Activated naive CD4-positive, alpha-beta T cell treated with anti-CD3 and anti-CD28 coated beads for 36 hours (primary cell): ENCODE measurements at regions not wholly inside any gene's neighbourhood (a gene's known extent, or its start where the extent isn't known, plus 50 kb on each side); places are given as distances from the start of the nearest gene placed in this dataset.

ENCODE experiments used
- CTCF ChIA-PET: fragments of 350-600 bp; sonication (Branson Sonifier 250); formaldehyde crosslinking; loops from one replicate; lab custom pipeline; 2021; ENCODE audit warnings: antibody characterized with exemption; lab: Charles Lee
- DNase-seq: peaks from one replicate; pipeline ENCODE4 v3.0.0-alpha.2; 2020
- H3K27ac Mint-ChIP-seq: one replicate; pipeline ENCODE4 v1.8.0; 2021; ENCODE audit warnings: mild to moderate bottlenecking, mixed read lengths
- H3K27me3 Mint-ChIP-seq: one replicate; pipeline ENCODE4 v1.8.0; 2021; ENCODE audit warnings: low read depth, mixed read lengths
- H3K36me3 Mint-ChIP-seq: one replicate; pipeline ENCODE4 v1.8.0; 2021; ENCODE audit warnings: low read depth, mixed read lengths
- H3K4me1 Mint-ChIP-seq: one replicate; pipeline ENCODE4 v1.8.0; 2021; ENCODE audit warnings: low read depth, mixed read lengths
- H3K4me3 Mint-ChIP-seq: one replicate; pipeline ENCODE4 v1.8.0; 2021; ENCODE audit warnings: mild to moderate bottlenecking, moderate library complexity, mixed read lengths
- H3K9me3 Mint-ChIP-seq: one replicate; pipeline ENCODE4 v1.8.0; 2021; ENCODE audit warnings: mixed read lengths
- intact Hi-C: fragments of 100-400 bp; cut with micrococcal nuclease; formaldehyde crosslinking; loops from one replicate; pipeline ENCODE4 v1.15.1; 2023

- Mint-ChIP-seq H3K4me1 (no peaks in the 10 kb centered on the region), H3K9me3 (peaks cover 2% of the 10 kb centered on the region), H3K4me3 (no peak overlapping the region), H3K27ac (no peak overlapping the region), H3K27me3 (no peaks in the 10 kb centered on the region), H3K36me3 (no peaks in the 10 kb centered on the region)
- no peak for DNase-seq
- CTCF ChIA-PET, result no interaction called here
- intact Hi-C loops, result no loop called here
These were observed 494.6 kb upstream of the ID4 start for GRCh38 chr6:19342616-19343015.

- Mint-ChIP-seq H3K4me1 (no peaks in the 10 kb centered on the region), H3K4me3 (no peak overlapping the region), H3K27me3 (no peaks in the 10 kb centered on the region), H3K27ac (no peak overlapping the region), H3K36me3 (no peaks in the 10 kb centered on the region), H3K9me3 (peaks cover 9% of the 10 kb centered on the region)
- intact Hi-C loops, result no loop called here
- CTCF ChIA-PET, result no interaction called here
- DNase-seq, result no peak
These were observed 487.7 kb upstream of the ID4 start for GRCh38 chr6:19349429-19349828.

- no peaks in the 10 kb centered on the region for H3K27me3 Mint-ChIP-seq
- H3K4me3 Mint-ChIP-seq, result no peak overlapping the region
- DNase-seq, result no peak
- no peaks in the 10 kb centered on the region for H3K4me1 Mint-ChIP-seq
- peaks cover 6% of the 10 kb centered on the region for H3K9me3 Mint-ChIP-seq
- no peaks in the 10 kb centered on the region for H3K36me3 Mint-ChIP-seq
- intact Hi-C loops, result no loop called here
- no peak overlapping the region for H3K27ac Mint-ChIP-seq
- CTCF ChIA-PET, result no interaction called here
These were observed 483.0 kb upstream of the ID4 start for GRCh38 chr6:19354181-19354580.

- Mint-ChIP-seq H3K9me3 (no peaks in the 10 kb centered on the region), H3K27ac (no peak overlapping the region), H3K36me3 (no peaks in the 10 kb centered on the region), H3K4me3 (no peak overlapping the region), H3K27me3 (no peaks in the 10 kb centered on the region), H3K4me1 (no peaks in the 10 kb centered on the region)
- DNase-seq, result no peak
- intact Hi-C loops, result no loop called here
- CTCF ChIA-PET, result no interaction called here
These were observed 480.5 kb upstream of the ID4 start for GRCh38 chr6:19356692-19357091.

- intact Hi-C loops, result no loop called here
- Mint-ChIP-seq H3K9me3 (peaks cover 1% of the 10 kb centered on the region), H3K4me3 (no peak overlapping the region), H3K4me1 (no peaks in the 10 kb centered on the region), H3K27ac (no peak overlapping the region), H3K36me3 (no peaks in the 10 kb centered on the region), H3K27me3 (no peaks in the 10 kb centered on the region)
- DNase-seq, result no peak
- CTCF ChIA-PET, result no interaction called here
These were observed 474.8 kb upstream of the ID4 start for GRCh38 chr6:19362396-19362795.

- CTCF ChIA-PET, result no interaction called here
These were observed 468.7 kb upstream of the ID4 start for GRCh38 chr6:19368511-19368910.

GRCh38 chr6:19369785-19370184 lies 467.4 kb upstream of the ID4 start:
- H3K27me3 Mint-ChIP-seq, result no peaks in the 10 kb centered on the region
- H3K4me3 Mint-ChIP-seq, result no peak overlapping the region
- no peak overlapping the region for H3K27ac Mint-ChIP-seq
- CTCF ChIA-PET, result no interaction called here
- H3K36me3 Mint-ChIP-seq, result no peaks in the 10 kb centered on the region
- intact Hi-C loops, result no loop called here
- H3K9me3 Mint-ChIP-seq, result peaks cover 1% of the 10 kb centered on the region
- H3K4me1 Mint-ChIP-seq, result no peaks in the 10 kb centered on the region
- DNase-seq, result no peak

More at GRCh38 chr6:19368511-19368910, 468.7 kb upstream of the ID4 start:
- no peaks in the 10 kb centered on the region for H3K27me3 Mint-ChIP-seq
- H3K27ac Mint-ChIP-seq, result no peak overlapping the region
- peaks cover 1% of the 10 kb centered on the region for H3K9me3 Mint-ChIP-seq
- no peak for DNase-seq
- no peak overlapping the region for H3K4me3 Mint-ChIP-seq
- H3K36me3 Mint-ChIP-seq, result no peaks in the 10 kb centered on the region
- intact Hi-C loops, result no loop called here
- no peaks in the 10 kb centered on the region for H3K4me1 Mint-ChIP-seq

GRCh38 chr6:19370831-19371230 lies 466.3 kb upstream of the ID4 start:
- intact Hi-C loops, result no loop called here
- Mint-ChIP-seq H3K9me3 (peaks cover 4% of the 10 kb centered on the region), H3K27me3 (no peaks in the 10 kb centered on the region), H3K4me1 (no peaks in the 10 kb centered on the region), H3K36me3 (no peaks in the 10 kb centered on the region), H3K27ac (no peak overlapping the region), H3K4me3 (no peak overlapping the region)
- DNase-seq, result no peak
- CTCF ChIA-PET, result no interaction called here

GRCh38 chr6:19375613-19376012 lies 461.6 kb upstream of the ID4 start:
- intact Hi-C loops, result no loop called here
- H3K4me1 Mint-ChIP-seq, result no peaks in the 10 kb centered on the region
- H3K27ac Mint-ChIP-seq, result no peak overlapping the region
- DNase-seq, result no peak
- no peaks in the 10 kb centered on the region for H3K36me3 Mint-ChIP-seq
- no peaks in the 10 kb centered on the region for H3K27me3 Mint-ChIP-seq
- H3K9me3 Mint-ChIP-seq, result peaks cover 2% of the 10 kb centered on the region
- no peak overlapping the region for H3K4me3 Mint-ChIP-seq
- CTCF ChIA-PET, result no interaction called here

GRCh38 chr6:19377722-19378121 lies 459.4 kb upstream of the ID4 start:
- Mint-ChIP-seq H3K4me3 (no peak overlapping the region), H3K27me3 (no peaks in the 10 kb centered on the region), H3K9me3 (peaks cover 2% of the 10 kb centered on the region), H3K27ac (no peak overlapping the region), H3K36me3 (no peaks in the 10 kb centered on the region), H3K4me1 (no peaks in the 10 kb centered on the region)
- DNase-seq, result no peak
- CTCF ChIA-PET, result no interaction called here
- intact Hi-C loops, result no loop called here

- Mint-ChIP-seq H3K36me3 (no peaks in the 10 kb centered on the region), H3K9me3 (peaks cover 2% of the 10 kb centered on the region), H3K27me3 (no peaks in the 10 kb centered on the region), H3K4me3 (no peak overlapping the region), H3K4me1 (no peaks in the 10 kb centered on the region), H3K27ac (no peak overlapping the region)
- DNase-seq, result no peak
- CTCF ChIA-PET, result no interaction called here
- intact Hi-C loops, result no loop called here
These were observed 456.9 kb upstream of the ID4 start for GRCh38 chr6:19380293-19380692.

- CTCF ChIA-PET, result no interaction called here
- no peak for DNase-seq
- Mint-ChIP-seq H3K36me3 (no peaks in the 10 kb centered on the region), H3K9me3 (no peaks in the 10 kb centered on the region), H3K4me1 (no peaks in the 10 kb centered on the region), H3K27ac (no peak overlapping the region), H3K4me3 (no peak overlapping the region), H3K27me3 (no peaks in the 10 kb centered on the region)
- intact Hi-C loops, result no loop called here
These were observed 454.5 kb upstream of the ID4 start for GRCh38 chr6:19382676-19383075.

- no peak overlapping the region for H3K27ac Mint-ChIP-seq
- no peak overlapping the region for H3K4me3 Mint-ChIP-seq
- H3K9me3 Mint-ChIP-seq, result peaks cover 11% of the 10 kb centered on the region
- intact Hi-C loops, result no loop called here
- H3K36me3 Mint-ChIP-seq, result peaks cover 2% of the 10 kb centered on the region
- no peaks in the 10 kb centered on the region for H3K4me1 Mint-ChIP-seq
- no peaks in the 10 kb centered on the region for H3K27me3 Mint-ChIP-seq
- CTCF ChIA-PET, result no interaction called here
- no peak for DNase-seq
These were observed 445.2 kb upstream of the ID4 start for GRCh38 chr6:19391926-19392325.

- CTCF ChIA-PET, result no interaction called here
- H3K4me3 Mint-ChIP-seq, result no peak overlapping the region
- peaks cover 11% of the 10 kb centered on the region for H3K9me3 Mint-ChIP-seq
- no peaks in the 10 kb centered on the region for H3K27me3 Mint-ChIP-seq
- no peaks in the 10 kb centered on the region for H3K4me1 Mint-ChIP-seq
- no peak overlapping the region for H3K27ac Mint-ChIP-seq
- intact Hi-C loops, result no loop called here
- peaks cover 2% of the 10 kb centered on the region for H3K36me3 Mint-ChIP-seq
- DNase-seq, result no peak
These were observed 443.1 kb upstream of the ID4 start for GRCh38 chr6:19394051-19394450.
